Neural cell (in vitro differentiated cells): ENCODE measurements at regions not wholly inside any gene's neighbourhood (a gene's known extent, or its start where the extent isn't known, plus 50 kb on each side); places are given as distances from the start of the nearest gene placed in this dataset.

ENCODE experiments used
- CTCF ChIP-seq: fragments of 450-650 bp; IDR thresholded peaks from 2 replicates; pipeline ENCODE4 v1.5.1; 2014; ENCODE audit warnings: antibody characterized with exemption, mild to moderate bottlenecking, moderate library complexity; ENCODE audit not compliant: poor library complexity, severe bottlenecking
- EP300 ChIP-seq: fragments of 450-650 bp; conservative IDR thresholded peaks from 2 replicates; pipeline ENCODE4 v1.6.1; 2014; ENCODE audit warnings: antibody characterized with exemption, mild to moderate bottlenecking, moderate library complexity; ENCODE audit not compliant: poor library complexity, severe bottlenecking
- EZH2 ChIP-seq: fragments of 200-600, 300-800 bp; shearing (Covaris generic), sonication (generic); IDR thresholded peaks from 2 replicates; pipeline ENCODE4 v1.6.1; 2014; ENCODE audit warnings: antibody characterized with exemption, low read length, borderline replicate concordance, mild to moderate bottlenecking; ENCODE audit not compliant: insufficient read depth, poor library complexity, severe bottlenecking
- REST ChIP-seq: IDR thresholded peaks from 2 replicates; pipeline ENCODE4 v1.6.1; 2012; ENCODE audit warnings: borderline replicate concordance

DNA sequence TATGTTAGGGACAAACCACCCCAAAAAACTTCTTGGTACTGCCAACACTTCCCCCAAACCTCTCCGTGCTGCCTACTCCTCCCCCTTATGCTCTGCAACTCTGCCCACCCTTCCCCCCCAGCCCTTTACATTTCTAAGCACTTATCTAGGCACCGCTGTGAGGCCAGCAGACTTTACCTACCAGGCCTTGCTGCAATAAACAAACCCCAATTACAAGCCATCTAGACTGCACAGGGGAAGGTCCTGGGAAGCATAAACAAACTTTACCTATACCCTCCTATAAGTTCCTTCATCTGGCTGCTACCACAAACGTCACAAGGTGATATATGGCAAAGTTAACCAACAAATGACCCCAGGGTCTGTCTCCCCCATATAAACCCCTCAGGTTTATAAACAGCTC, 259.4 kb upstream of the GULP1 start:
- TF ChIP-seq EP300 (no peak), CTCF (no peak), EZH2 (no peak), REST (no peak)
